Keratinocyte (primary cell): ENCODE measurements at regions not wholly inside any gene's neighbourhood (a gene's known extent, or its start where the extent isn't known, plus 50 kb on each side); places are given as distances from the start of the nearest gene placed in this dataset.
"Not testable (repeated sequence)": the region's sequence is repeated elsewhere in the genome, so short reads cannot be mapped to it uniquely, and the experiment has no call there.

Experiments used
- DNase-seq: peaks from one replicate; pipeline ENCODE4 v3.0.0-alpha.2; 2011; ENCODE audit warnings: low read depth, missing footprints, low spot score
- FAIRE-seq: peaks from 2 replicates; lab custom pipeline; 2011; peaks lifted over from hg19 to GRCh38; lab: Jason Lieb, UNC
- H2AFZ ChIP-seq: 2 replicates; pipeline ENCODE4 v1.6.0; 2012; ENCODE audit warnings: low read length, control low read depth, inconsistent platforms; ENCODE audit not compliant: control insufficient read depth
- H3K27ac ChIP-seq: 2 replicates; pipeline ENCODE4 v1.5.1; 2011; ENCODE audit warnings: low read length; ENCODE audit not compliant: control insufficient read depth, insufficient read depth
- H3K27me3 ChIP-seq: 3 replicates; pipeline ENCODE4 v1.6.0; 2011; ENCODE audit warnings: low read length; ENCODE audit not compliant: control insufficient read depth, insufficient read depth; ENCODE audit errors: extremely low read depth
- H3K36me3 ChIP-seq, 2 experiments: 2 replicates in 1 of 2; 3 replicates in 1 of 2; pipeline ENCODE4 v1.5.1; 2011; ENCODE audit warnings: low read length in 2 of 2, mild to moderate bottlenecking in 1 of 2; ENCODE audit not compliant: control insufficient read depth in 2 of 2, insufficient read depth in 2 of 2; ENCODE audit errors: extremely low read depth in 1 of 2
- H3K4me1 ChIP-seq: 3 replicates; pipeline ENCODE4 v1.5.1; 2011; ENCODE audit warnings: low read length; ENCODE audit not compliant: control insufficient read depth, insufficient read depth; ENCODE audit errors: extremely low read depth
- H3K4me2 ChIP-seq: 3 replicates; pipeline ENCODE4 v1.6.0; 2011; ENCODE audit warnings: low read depth, low read length; ENCODE audit not compliant: control insufficient read depth, insufficient read depth; ENCODE audit errors: extremely low read depth
- H3K4me3 ChIP-seq, 3 experiments: fragments of 200-600 bp in 1 of 3; sonication (generic) in 1 of 3; 2 replicates in 2 of 3; 3 replicates in 1 of 3; pipeline ENCODE4 v1.5.1; 2011 to 2016; ENCODE audit warnings: low read length in 3 of 3, mild to moderate bottlenecking in 3 of 3, control low read depth in 2 of 3, inconsistent platforms in 1 of 3, low read depth in 1 of 3, mixed read lengths in 1 of 3, mixed run types in 1 of 3, moderate library complexity in 1 of 3; ENCODE audit not compliant: control insufficient read depth in 2 of 3, insufficient read depth in 2 of 3; ENCODE audit errors: extremely low read depth in 1 of 3
- H3K79me2 ChIP-seq: 2 replicates; pipeline ENCODE4 v1.6.0; 2012; ENCODE audit warnings: low read length; ENCODE audit not compliant: control insufficient read depth, insufficient read depth
- H3K9ac ChIP-seq: 3 replicates; pipeline ENCODE4 v1.6.0; 2011; ENCODE audit warnings: low read length; ENCODE audit not compliant: control insufficient read depth, insufficient read depth; ENCODE audit errors: extremely low read depth
- H3K9me1 ChIP-seq: 3 replicates; pipeline ENCODE4 v1.6.0; 2011; ENCODE audit warnings: low read length; ENCODE audit not compliant: control insufficient read depth, insufficient read depth; ENCODE audit errors: extremely low read depth
- H3K9me3 ChIP-seq: 2 replicates; pipeline ENCODE4 v1.5.1; 2012; ENCODE audit warnings: low read depth, low read length; ENCODE audit not compliant: control insufficient read depth
- H4K20me1 ChIP-seq: 3 replicates; pipeline ENCODE4 v1.6.0; 2011; ENCODE audit warnings: low read length; ENCODE audit not compliant: control insufficient read depth, insufficient read depth; ENCODE audit errors: extremely low read depth
- EZH2 ChIP-seq: IDR thresholded peaks from one replicate; pipeline ENCODE4 v1.6.1; 2012; ENCODE audit warnings: inconsistent platforms, mild to moderate bottlenecking, low read length, moderate library complexity
- dilution Hi-C: fragments of 300-500 bp; cut with MboI; formaldehyde crosslinking; loops from one replicate; pipeline ENCODE4 v1.7.0; 2020; ENCODE audit warnings: low sequenced_read_pairs; ENCODE audit not compliant: extremely low pct_ligation_motif_present
- TF ChIP-seq, protein P1 (sequence below), 3 experiments: IDR thresholded peaks in 1 of 3; conservative IDR thresholded peaks in 1 of 3; optimal IDR thresholded peaks in 1 of 3; 2 replicates in 2 of 3; 3 replicates in 1 of 3; pipeline versions ENCODE3 to v1.5.1; 2011; ENCODE audit warnings: low read length in 3 of 3, mild to moderate bottlenecking in 3 of 3, moderate library complexity in 2 of 3, control low read depth in 1 of 3, inconsistent platforms in 1 of 3; ENCODE audit not compliant: insufficient read depth in 2 of 3; ENCODE audit errors: extremely low read depth in 1 of 3

DNA sequence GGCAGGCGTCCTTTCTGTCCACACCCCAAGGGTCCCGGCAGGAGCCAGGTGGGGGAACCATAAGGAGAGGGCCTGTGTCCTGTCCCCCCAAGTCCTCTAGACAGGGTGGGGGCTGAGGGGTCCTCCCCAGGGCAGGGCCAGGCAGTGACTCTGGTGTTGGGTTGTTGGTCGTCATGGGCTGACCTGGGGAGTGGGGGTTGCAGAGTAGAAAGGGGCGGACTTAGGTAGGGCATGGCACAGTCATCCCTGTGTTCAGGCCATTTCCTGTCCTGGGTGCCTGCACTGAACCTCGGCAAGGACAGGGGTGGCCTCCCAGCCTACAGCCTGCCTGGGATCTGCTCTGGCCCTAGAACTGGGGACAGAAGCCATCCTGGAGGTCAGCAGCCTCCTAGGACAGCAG is 356.2 kb downstream of the TMEM121 start:
- dilution Hi-C loops, result no loop called here
- peaks cover 5% of the 10 kb centered on the region for H3K9me3 ChIP-seq
- no peak for TF ChIP-seq EZH2
- TF ChIP-seq, protein P1, sequence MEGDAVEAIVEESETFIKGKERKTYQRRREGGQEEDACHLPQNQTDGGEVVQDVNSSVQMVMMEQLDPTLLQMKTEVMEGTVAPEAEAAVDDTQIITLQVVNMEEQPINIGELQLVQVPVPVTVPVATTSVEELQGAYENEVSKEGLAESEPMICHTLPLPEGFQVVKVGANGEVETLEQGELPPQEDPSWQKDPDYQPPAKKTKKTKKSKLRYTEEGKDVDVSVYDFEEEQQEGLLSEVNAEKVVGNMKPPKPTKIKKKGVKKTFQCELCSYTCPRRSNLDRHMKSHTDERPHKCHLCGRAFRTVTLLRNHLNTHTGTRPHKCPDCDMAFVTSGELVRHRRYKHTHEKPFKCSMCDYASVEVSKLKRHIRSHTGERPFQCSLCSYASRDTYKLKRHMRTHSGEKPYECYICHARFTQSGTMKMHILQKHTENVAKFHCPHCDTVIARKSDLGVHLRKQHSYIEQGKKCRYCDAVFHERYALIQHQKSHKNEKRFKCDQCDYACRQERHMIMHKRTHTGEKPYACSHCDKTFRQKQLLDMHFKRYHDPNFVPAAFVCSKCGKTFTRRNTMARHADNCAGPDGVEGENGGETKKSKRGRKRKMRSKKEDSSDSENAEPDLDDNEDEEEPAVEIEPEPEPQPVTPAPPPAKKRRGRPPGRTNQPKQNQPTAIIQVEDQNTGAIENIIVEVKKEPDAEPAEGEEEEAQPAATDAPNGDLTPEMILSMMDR (optimal IDR thresholded peaks at IDR 0.05 in 1 of 3, IDR thresholded peaks at IDR 0.05 in 1 of 3, conservative IDR thresholded peaks at IDR 0.05 in 1 of 3; ENCODE audit: extremely low read depth in 1 of 3, insufficient read depth in 2 of 3, low read length in 3 of 3), result no peak
- no peak overlapping the region for H3K4me2 ChIP-seq
- no peaks in the 10 kb centered on the region for H4K20me1 ChIP-seq
- no peak overlapping the region for H2AFZ ChIP-seq
- H3K36me3 ChIP-seq, result no peaks in the 10 kb centered on the region
- no peaks in the 10 kb centered on the region for H3K4me1 ChIP-seq
- no peak overlapping the region for H3K27ac ChIP-seq
- no peak overlapping the region for H3K4me3 ChIP-seq
- no peaks in the 10 kb centered on the region for H3K9me1 ChIP-seq
- DNase-seq (no peak), FAIRE-seq (no peak)
- H3K27me3 ChIP-seq, result no peaks in the 10 kb centered on the region
- no peaks in the 10 kb centered on the region for H3K79me2 ChIP-seq
- H3K9ac ChIP-seq, result no peak overlapping the region

DNA sequence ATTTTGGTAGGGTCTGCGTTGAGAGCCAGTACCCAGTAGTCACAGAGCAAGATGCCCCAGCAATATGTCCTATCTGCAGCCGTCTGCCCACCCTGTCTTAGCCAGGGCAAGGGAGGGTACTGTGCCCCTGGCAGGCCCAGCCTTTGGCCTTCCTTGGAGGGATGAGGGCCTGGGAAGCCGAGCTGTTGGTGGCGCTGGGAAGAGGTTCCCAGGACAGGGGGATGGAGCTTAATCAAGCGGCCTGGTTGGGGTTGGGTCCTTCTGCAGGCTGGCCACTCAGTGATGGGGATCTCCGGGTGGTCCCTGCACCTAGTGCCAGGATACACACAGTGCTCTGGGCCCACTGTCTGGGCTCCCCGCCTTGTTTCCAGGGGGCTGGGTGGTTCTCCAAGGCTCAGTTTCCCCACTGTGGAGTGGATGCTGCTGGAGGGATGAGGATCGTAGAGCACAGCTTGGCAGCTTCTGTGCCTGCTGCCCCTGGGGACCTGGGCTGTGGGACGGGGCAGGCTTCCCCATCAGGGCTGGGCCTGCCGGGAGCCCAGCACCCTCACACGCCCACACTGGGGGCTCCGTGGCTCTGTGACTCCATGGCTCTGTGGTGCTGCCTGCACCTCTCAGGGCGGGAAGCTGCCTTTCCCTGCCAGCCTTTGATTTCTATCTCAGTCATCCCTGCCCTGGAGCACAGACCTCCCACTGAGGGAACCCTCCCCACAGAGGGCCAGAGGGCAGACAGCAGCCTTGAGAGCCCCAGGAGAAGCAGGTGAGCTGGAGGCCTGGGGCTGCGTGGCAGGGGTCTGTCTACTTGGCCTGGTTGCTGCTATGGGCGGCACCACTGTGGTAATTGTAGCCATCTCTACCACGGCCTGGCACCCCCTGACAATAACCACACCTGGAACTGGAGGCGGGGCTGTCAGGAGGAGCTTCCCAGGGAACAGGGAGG is 357.0 kb downstream of the TMEM121 start:
- no peak overlapping the region for H3K27ac ChIP-seq
- H2AFZ ChIP-seq, result no peak overlapping the region
- H3K9ac ChIP-seq, result no peak overlapping the region
- H3K9me3 ChIP-seq, result peaks cover 5% of the 10 kb centered on the region
- no peaks in the 10 kb centered on the region for H3K9me1 ChIP-seq
- no peak for TF ChIP-seq EZH2
- TF ChIP-seq, protein P1 (optimal IDR thresholded peaks at IDR 0.05 in 1 of 3, IDR thresholded peaks at IDR 0.05 in 1 of 3, conservative IDR thresholded peaks at IDR 0.05 in 1 of 3; ENCODE audit: extremely low read depth in 1 of 3, insufficient read depth in 2 of 3, low read length in 3 of 3), result no peak
- no peaks in the 10 kb centered on the region for H3K79me2 ChIP-seq
- FAIRE-seq (no peak), DNase-seq (no peak)
- no peak overlapping the region for H3K4me3 ChIP-seq
- H3K4me2 ChIP-seq, result no peak overlapping the region
- H3K4me1 ChIP-seq, result no peaks in the 10 kb centered on the region
- dilution Hi-C loops, result no loop called here
- no peaks in the 10 kb centered on the region for H3K36me3 ChIP-seq
- H4K20me1 ChIP-seq, result no peaks in the 10 kb centered on the region
- no peaks in the 10 kb centered on the region for H3K27me3 ChIP-seq

DNA sequence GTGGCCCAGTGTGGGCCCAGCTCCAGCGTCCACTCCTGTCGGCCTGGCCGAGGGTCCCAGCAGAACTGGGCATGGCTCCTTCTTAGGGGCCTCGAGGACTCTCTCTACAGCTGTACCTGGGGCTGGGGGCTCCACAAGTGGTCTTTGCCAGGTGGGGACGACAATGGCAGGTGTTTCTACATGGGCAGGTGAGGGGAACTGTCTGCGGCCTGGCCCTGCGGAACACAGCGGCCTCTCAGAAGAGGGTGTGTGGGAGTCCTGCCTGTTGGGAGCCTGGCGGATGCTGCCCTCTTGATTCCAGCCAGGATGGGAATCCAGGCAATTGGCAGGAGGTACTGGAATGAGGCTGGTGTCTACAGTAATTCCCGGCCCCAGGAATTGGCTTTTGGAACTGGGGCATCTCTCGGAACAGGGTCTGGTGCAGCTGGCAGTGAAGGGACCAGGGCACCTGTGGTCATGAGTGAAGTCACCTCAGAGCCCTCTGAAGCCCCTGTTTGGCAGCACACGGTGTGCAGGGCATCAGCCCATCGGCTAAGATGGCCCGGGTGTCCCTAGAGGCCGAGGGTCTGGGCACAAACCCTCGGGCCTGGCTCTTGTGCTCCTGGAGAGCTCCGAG is 357.9 kb downstream of the TMEM121 start:
- H3K4me1 ChIP-seq, FAIRE-seq, H3K9me1 ChIP-seq, H3K4me2 ChIP-seq, H3K79me2 ChIP-seq, H3K4me3 ChIP-seq, H3K27me3 ChIP-seq, H2AFZ ChIP-seq, H3K36me3 ChIP-seq, DNase-seq, dilution Hi-C loops, H3K27ac ChIP-seq, H3K9me3 ChIP-seq, H3K9ac ChIP-seq, H4K20me1 ChIP-seq: not testable (repeated sequence)
